ENCODE measurements at regions not wholly inside any gene's neighbourhood (a gene's known extent, or its start where the extent isn't known, plus 50 kb on each side); places are given as distances from the start of the nearest gene placed in this dataset.

- Histone ChIP-seq H2BK5ac (ENCODE audit: low read depth, low read length, poor library complexity, severe bottlenecking) (no peak overlapping the region), H3K79me1 (replicated peaks; ENCODE audit: low read length, poor library complexity, severe bottlenecking) (no peaks in the 10 kb centered on the region), H3K4ac (ENCODE audit: low read depth in 1 of 2, low read length in 2 of 2) (no peak overlapping the region), H2AFZ (ENCODE audit: low read depth, low read length) (no peak overlapping the region), H3K14ac (ENCODE audit: low read length in 2 of 2) (no peak overlapping the region), H2AK5ac (ENCODE audit: low read length, severe bottlenecking) (no peak overlapping the region), H3K4me2 (ENCODE audit: low read length, poor library complexity, severe bottlenecking) (no peak overlapping the region), H3K27ac (ENCODE audit: low read length, poor library complexity, severe bottlenecking) (no peak overlapping the region), H3K4me3 (ENCODE audit: insufficient read depth in 1 of 2, low read depth in 1 of 2, low read length in 2 of 2) (no peak overlapping the region), H2BK15ac (ENCODE audit: low read depth, poor library complexity, severe bottlenecking) (no peak overlapping the region), H3K36me3 (ENCODE audit: control insufficient read depth in 1 of 2, insufficient read depth in 2 of 2, low read depth in 1 of 2, low read length in 2 of 2) (no peaks in the 10 kb centered on the region), H3K23ac (ENCODE audit: low read length in 2 of 2) (no peak overlapping the region), H3K9me3 (ENCODE audit: control insufficient read depth, low read length) (no peaks in the 10 kb centered on the region), H3K9ac (ENCODE audit: low read length) (no peak overlapping the region), H3K4me1 (ENCODE audit: control insufficient read depth, insufficient read depth, low read depth, low read length) (peaks cover 2% of the 10 kb centered on the region), H2BK12ac (ENCODE audit: low read length in 2 of 2) (no peak overlapping the region), H3K18ac (ENCODE audit: low read depth in 1 of 2, low read length in 2 of 2) (no peak overlapping the region), H4K91ac (ENCODE audit: low read length) (no peak overlapping the region), H2BK120ac (ENCODE audit: low read depth, low read length) (no peak overlapping the region), H3K27me3 (ENCODE audit: control insufficient read depth in 1 of 2, insufficient read depth in 1 of 2, low read length in 2 of 2) (peaks cover 11 to 49% of the 10 kb centered on the region in 2 experiments), H4K8ac (ENCODE audit: low read length) (no peak overlapping the region)
- DNase-seq = no peak
- WGBS = 96% methylated on average over 6 of the region's 6 CpGs
Observed at GRCh38 chr21:38651570-38651969, 153.3 kb upstream of the ERG start.

DNA sequence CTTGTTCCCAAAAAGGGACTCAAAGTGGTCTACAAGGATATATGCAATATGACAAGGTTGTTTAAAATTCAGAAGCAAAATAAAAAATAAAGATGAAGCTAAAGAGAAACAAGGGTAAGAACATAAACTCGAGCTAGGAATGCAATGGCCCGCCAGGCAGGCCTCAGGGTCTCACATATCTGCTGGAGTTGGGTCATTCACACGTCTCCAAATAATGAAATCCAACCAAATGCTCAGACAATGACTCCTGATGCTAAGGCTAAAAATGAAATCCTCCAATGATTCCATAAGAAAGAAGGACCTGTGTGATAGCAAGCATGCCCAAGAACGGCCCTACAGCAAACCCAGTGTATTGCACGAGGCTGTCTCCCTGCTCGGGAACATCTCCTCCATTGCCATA lies 153.3 kb upstream of the ETS2 start:
- Histone ChIP-seq H3K36me3 (ENCODE audit: control insufficient read depth in 1 of 2, insufficient read depth in 2 of 2, low read depth in 1 of 2, low read length in 2 of 2) (no peaks in the 10 kb centered on the region), H2BK5ac (ENCODE audit: low read depth, low read length, poor library complexity, severe bottlenecking) (no peak overlapping the region), H3K9me3 (ENCODE audit: control insufficient read depth, low read length) (no peaks in the 10 kb centered on the region), H3K27ac (ENCODE audit: low read length, poor library complexity, severe bottlenecking) (no peak overlapping the region), H3K4ac (ENCODE audit: low read depth in 1 of 2, low read length in 2 of 2) (no peak overlapping the region), H3K4me2 (ENCODE audit: low read length, poor library complexity, severe bottlenecking) (no peak overlapping the region), H2BK15ac (ENCODE audit: low read depth, poor library complexity, severe bottlenecking) (no peak overlapping the region), H3K18ac (ENCODE audit: low read depth in 1 of 2, low read length in 2 of 2) (no peak overlapping the region), H2BK12ac (ENCODE audit: low read length in 2 of 2) (no peak overlapping the region), H3K27me3 (ENCODE audit: control insufficient read depth in 1 of 2, insufficient read depth in 1 of 2, low read length in 2 of 2) (peaks cover 14 to 43% of the 10 kb centered on the region in 2 experiments), H3K4me1 (ENCODE audit: control insufficient read depth, insufficient read depth, low read depth, low read length) (no peaks in the 10 kb centered on the region), H4K91ac (ENCODE audit: low read length) (no peak overlapping the region), H3K9ac (ENCODE audit: low read length) (no peak overlapping the region), H2BK120ac (ENCODE audit: low read depth, low read length) (no peak overlapping the region), H3K79me1 (replicated peaks; ENCODE audit: low read length, poor library complexity, severe bottlenecking) (no peaks in the 10 kb centered on the region), H3K23ac (ENCODE audit: low read length in 2 of 2) (no peak overlapping the region), H4K8ac (ENCODE audit: low read length) (no peak overlapping the region), H2AFZ (ENCODE audit: low read depth, low read length) (no peak overlapping the region), H3K4me3 (ENCODE audit: insufficient read depth in 1 of 2, low read depth in 1 of 2, low read length in 2 of 2) (no peak overlapping the region), H3K14ac (ENCODE audit: low read length in 2 of 2) (no peak overlapping the region), H2AK5ac (ENCODE audit: low read length, severe bottlenecking) (no peak overlapping the region)
- no peak for DNase-seq
- WGBS = 86% methylated on average over 6 of the region's 6 CpGs

GRCh38 chr21:38654580-38654979 lies 151.1 kb upstream of the ETS2 start:
- Histone ChIP-seq H3K4me2 (ENCODE audit: low read length, poor library complexity, severe bottlenecking) (no peak overlapping the region), H2AK5ac (ENCODE audit: low read length, severe bottlenecking) (no peak overlapping the region), H2BK120ac (ENCODE audit: low read depth, low read length) (no peak overlapping the region), H3K4me3 (ENCODE audit: insufficient read depth in 1 of 2, low read depth in 1 of 2, low read length in 2 of 2) (no peak overlapping the region), H3K4me1 (ENCODE audit: control insufficient read depth, insufficient read depth, low read depth, low read length) (no peaks in the 10 kb centered on the region), H3K18ac (ENCODE audit: low read depth in 1 of 2, low read length in 2 of 2) (no peak overlapping the region), H3K23ac (ENCODE audit: low read length in 2 of 2) (no peak overlapping the region), H3K27me3 (ENCODE audit: control insufficient read depth in 1 of 2, insufficient read depth in 1 of 2, low read length in 2 of 2) (peaks cover 26 to 37% of the 10 kb centered on the region in 2 experiments), H2BK12ac (ENCODE audit: low read length in 2 of 2) (no peak overlapping the region), H2BK15ac (ENCODE audit: low read depth, poor library complexity, severe bottlenecking) (no peak overlapping the region), H3K4ac (ENCODE audit: low read depth in 1 of 2, low read length in 2 of 2) (no peak overlapping the region), H2BK5ac (ENCODE audit: low read depth, low read length, poor library complexity, severe bottlenecking) (no peak overlapping the region), H3K9me3 (ENCODE audit: control insufficient read depth, low read length) (no peaks in the 10 kb centered on the region), H3K9ac (ENCODE audit: low read length) (no peak overlapping the region), H2AFZ (ENCODE audit: low read depth, low read length) (no peak overlapping the region), H3K36me3 (ENCODE audit: control insufficient read depth in 1 of 2, insufficient read depth in 2 of 2, low read depth in 1 of 2, low read length in 2 of 2) (no peaks in the 10 kb centered on the region), H3K27ac (ENCODE audit: low read length, poor library complexity, severe bottlenecking) (no peak overlapping the region), H3K79me1 (replicated peaks; ENCODE audit: low read length, poor library complexity, severe bottlenecking) (no peaks in the 10 kb centered on the region), H4K8ac (ENCODE audit: low read length) (no peak overlapping the region), H4K91ac (ENCODE audit: low read length) (no peak overlapping the region), H3K14ac (ENCODE audit: low read length in 2 of 2) (no peak overlapping the region)
- WGBS = 83% methylated on average over 1 of the region's 1 CpG
- no peak for DNase-seq

DNA sequence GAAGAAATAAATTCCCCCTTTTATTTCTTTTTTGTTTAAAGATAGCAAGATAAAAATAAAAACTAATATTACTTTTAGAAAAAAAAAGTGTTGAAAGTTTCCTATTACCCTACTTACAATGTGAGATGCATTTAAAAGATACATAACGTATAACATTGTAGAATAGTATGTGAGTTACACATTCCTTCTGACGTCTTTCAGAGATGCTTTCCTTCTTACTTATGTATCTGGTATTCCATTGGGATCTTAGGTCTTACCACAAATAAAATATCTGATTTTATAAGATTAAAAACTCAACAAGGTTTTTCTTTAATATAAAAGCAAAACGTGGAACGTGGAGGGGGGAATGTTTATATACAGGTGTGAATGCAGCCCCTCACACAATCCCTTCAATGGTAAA lies 147.2 kb upstream of the ETS2 start:
- Histone ChIP-seq H2BK15ac (ENCODE audit: low read depth, poor library complexity, severe bottlenecking) (no peak overlapping the region), H3K23ac (ENCODE audit: low read length in 2 of 2) (no peak overlapping the region), H3K14ac (ENCODE audit: low read length in 2 of 2) (no peak overlapping the region), H3K27me3 (ENCODE audit: control insufficient read depth in 1 of 2, insufficient read depth in 1 of 2, low read length in 2 of 2) (peaks cover 31 to 45% of the 10 kb centered on the region in 2 experiments), H3K9ac (ENCODE audit: low read length) (no peak overlapping the region), H3K27ac (ENCODE audit: low read length, poor library complexity, severe bottlenecking) (no peak overlapping the region), H3K79me1 (replicated peaks; ENCODE audit: low read length, poor library complexity, severe bottlenecking) (no peaks in the 10 kb centered on the region), H2BK120ac (ENCODE audit: low read depth, low read length) (no peak overlapping the region), H3K36me3 (ENCODE audit: control insufficient read depth in 1 of 2, insufficient read depth in 2 of 2, low read depth in 1 of 2, low read length in 2 of 2) (peaks cover 0 to 5% of the 10 kb centered on the region in 2 experiments), H2BK12ac (ENCODE audit: low read length in 2 of 2) (no peak overlapping the region), H4K91ac (ENCODE audit: low read length) (no peak overlapping the region), H3K18ac (ENCODE audit: low read depth in 1 of 2, low read length in 2 of 2) (no peak overlapping the region), H3K4me3 (ENCODE audit: insufficient read depth in 1 of 2, low read depth in 1 of 2, low read length in 2 of 2) (no peak overlapping the region), H3K4ac (ENCODE audit: low read depth in 1 of 2, low read length in 2 of 2) (no peak overlapping the region), H2AFZ (ENCODE audit: low read depth, low read length) (no peak overlapping the region), H2AK5ac (ENCODE audit: low read length, severe bottlenecking) (no peak overlapping the region), H2BK5ac (ENCODE audit: low read depth, low read length, poor library complexity, severe bottlenecking) (no peak overlapping the region), H3K4me1 (ENCODE audit: control insufficient read depth, insufficient read depth, low read depth, low read length) (peaks cover 16% of the 10 kb centered on the region), H3K4me2 (ENCODE audit: low read length, poor library complexity, severe bottlenecking) (no peak overlapping the region), H3K9me3 (ENCODE audit: control insufficient read depth, low read length) (no peaks in the 10 kb centered on the region), H4K8ac (ENCODE audit: low read length) (no peak overlapping the region)
- DNase-seq = no peak
- WGBS = no CpG with 5 or more reads among the region's 4 CpGs

All from mesenchymal stem cell (in vitro differentiated cells and primary cell).